ENCODE measurements at regions not wholly inside any gene's neighbourhood (a gene's known extent, or its start where the extent isn't known, plus 50 kb on each side); places are given as distances from the start of the nearest gene placed in this dataset.

DNA sequence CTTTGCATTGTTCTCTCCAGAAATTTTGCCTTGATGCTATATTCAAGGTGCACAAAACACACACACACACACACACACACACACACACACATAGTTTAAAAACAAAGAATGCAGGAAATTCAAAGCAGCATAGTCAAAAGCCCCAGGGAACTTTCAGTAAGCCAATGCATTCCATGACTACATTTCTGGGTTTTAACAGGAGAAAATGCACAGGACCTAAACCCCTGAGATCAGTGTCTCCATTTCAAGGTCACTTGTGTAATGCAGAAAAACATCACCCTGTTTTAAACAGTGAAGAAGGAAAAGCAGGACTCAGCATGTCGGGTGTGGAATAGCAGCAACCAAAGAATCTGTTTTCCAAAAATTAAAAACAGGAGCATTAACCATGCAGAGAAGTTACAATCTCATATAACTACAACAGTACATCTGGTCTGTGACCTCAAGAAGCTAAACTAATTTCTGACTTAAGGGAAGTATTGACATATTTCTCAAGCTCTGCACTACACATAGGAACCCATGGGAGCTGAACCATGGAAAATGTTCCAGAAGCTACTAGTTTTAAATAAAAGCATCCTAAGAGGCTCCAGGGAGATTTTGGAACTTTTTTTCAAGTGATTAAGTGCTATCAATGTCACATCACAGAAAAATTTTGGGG lies 296.7 kb downstream of the HINT1 start:
- TF ChIP-seq CTCF (IDR thresholded peaks at IDR 0.05; ENCODE audit: low read depth, low read length) = no peak
- TF ChIP-seq EZH2phosphoT487 (IDR thresholded peaks at IDR 0.05; ENCODE audit: low read depth) = no peak
